Peyer's patch (tissue), 4 donors: ENCODE measurements at regions not wholly inside any gene's neighbourhood (a gene's known extent, or its start where the extent isn't known, plus 50 kb on each side); places are given as distances from the start of the nearest gene placed in this dataset.

ENCODE experiments used
- CTCF ChIP-seq, 6 experiments: fragments of 450-650 bp in 4 of 6; fragments of 200-600 bp in 2 of 6; sonication (generic) in 1 of 6; IDR thresholded peaks; one replicate each; pipeline ENCODE4 v1.5.1; 2017 to 2019; ENCODE audit warnings: antibody characterized with exemption in 6 of 6, mild to moderate bottlenecking in 3 of 6, moderate library complexity in 1 of 6
- POLR2A ChIP-seq, 2 donors: fragments of 450-650 bp; IDR thresholded peaks; one replicate each; pipeline ENCODE4 v1.5.1; 2017; ENCODE audit warnings: antibody characterized with exemption in 2 of 2, mild to moderate bottlenecking in 2 of 2, moderate library complexity in 2 of 2

GRCh38 chr5:171521219-171521633 lies 101.8 kb downstream of the FGF18 start:
- TF ChIP-seq CTCF (IDR thresholded peaks at IDR 0.05) (no peak), POLR2A (IDR thresholded peaks at IDR 0.05) (no peak)
